Heart right ventricle (tissue), 16 donors: ENCODE measurements at regions not wholly inside any gene's neighbourhood (a gene's known extent, or its start where the extent isn't known, plus 50 kb on each side); places are given as distances from the start of the nearest gene placed in this dataset.

Experiments
- ATAC-seq, 8 donors: fragments of 200-7000 bp; cut with Tn5 transposase; one replicate each; pipeline ENCODE4 v1.9.1; 2020; ENCODE audit warnings: mild to moderate bottlenecking in 8 of 8, moderate library complexity in 8 of 8, moderate number of reproducible peaks in 1 of 8
- DNase-seq, 2 donors: peaks; one replicate each; pipeline ENCODE4 v3.0.0-alpha.2; 2020
- H3K27ac ChIP-seq, 10 donors: fragments of 200-600 bp; sonication (generic) in 2 of 10; one replicate each; pipeline versions ENCODE4 v1.5.0 to v1.8.0; 2020 to 2022; ENCODE audit warnings: mild to moderate bottlenecking in 3 of 10
- H3K27me3 ChIP-seq, 7 donors: fragments of 200-600 bp; one replicate each; pipeline ENCODE4 v1.8.0; 2021 to 2022; ENCODE audit warnings: mild to moderate bottlenecking in 2 of 7
- H3K36me3 ChIP-seq, 9 donors: fragments of 200-600 bp; sonication (generic) in 1 of 9; one replicate each; pipeline versions ENCODE4 v1.5.0 to v1.8.0; 2020 to 2022; ENCODE audit warnings: mild to moderate bottlenecking in 2 of 9
- H3K4me1 ChIP-seq, 9 donors: fragments of 200-600 bp; sonication (generic) in 1 of 9; one replicate each; pipeline versions ENCODE4 v1.5.0 to v1.8.0; 2020 to 2022; ENCODE audit warnings: mild to moderate bottlenecking in 4 of 9
- H3K4me3 ChIP-seq, 10 donors: fragments of 200-600 bp; sonication (generic) in 2 of 10; one replicate each; pipeline versions ENCODE4 v1.5.0 to v1.8.0; 2020 to 2022; ENCODE audit warnings: mild to moderate bottlenecking in 7 of 10, moderate library complexity in 2 of 10
- H3K9me3 ChIP-seq, 11 donors: fragments of 200-600 bp in 10 of 11; sonication (generic) in 2 of 11; one replicate each; pipeline versions ENCODE4 v1.5.0 to v1.8.0; 2013 to 2022; ENCODE audit warnings: mild to moderate bottlenecking in 2 of 11, control low read depth in 1 of 11, moderate library complexity in 1 of 11
- CTCF ChIP-seq, 9 donors: fragments of 200-600 bp; sonication (generic) in 2 of 9; IDR thresholded peaks; one replicate each; pipeline versions ENCODE4 v1.5.0 to v1.8.0; 2021 to 2022; ENCODE audit warnings: antibody characterized with exemption in 9 of 9, mild to moderate bottlenecking in 5 of 9, moderate library complexity in 1 of 9
- WGBS, 2 donors: extraction: QIAGEN DNeasy Blood & Tissue Kit; methylation state at CpG; one replicate each; pipeline ENCODE4 v1.1.7; 2013; ENCODE audit warnings: inconsistent platforms in 1 of 2; 5-methylcytosine and 5-hydroxymethylcytosine counted together
- intact Hi-C, 10 donors: fragments of 100-400 bp; cut with DNase I; formaldehyde crosslinking; loops; one replicate each; pipeline versions ENCODE4 v1.11.1 to v1.14.2; 2022
- donor health status: Arrhythmogenic right ventricular cardiomyopathy.
- donor health status: ischemic (EF 13 %, LVEDD 7.1; RV severe dilation, severe dysfunction).
- donor health status: healthy with polysubstance abuse.
- donor health status: DM: no; HTN: yes; CAD: no.
- donor health status: DM: no; HTN: no; CAD: no.
- donor health status: ischemic (EF 25% LVEDD 6.9; RV normal size, moderate dysfunction).
- donor health status: ischemic (EF 25% LVEDD 5.7; RV mildly dilated, moderate dysfunction).
- donor health status: healthy.
- donor health status: DM: yes; HTN: yes; CAD: no.
- donor health status: Ischemic cardiomyopathy.
- donor health status: ischemic (EF 35%, LVEDD 5.7; RV mildly dilated, moderate dysfunction).
- donor health status: nonischemic (EF 11% LVEDD 7.7; RV severe dilation, severe dysfunction).
- donor health status: DM: yes; HTN: yes; CAD: no.
- donor health status: PGD.
- donor health status: ischemic (EF 29% LVEDD 5.4; RV normal size, mild dysfunction).
- donor health status: nonischemic (EF 23%, LVEDD 6.1; RV moderate dilation, normal function).

DNA sequence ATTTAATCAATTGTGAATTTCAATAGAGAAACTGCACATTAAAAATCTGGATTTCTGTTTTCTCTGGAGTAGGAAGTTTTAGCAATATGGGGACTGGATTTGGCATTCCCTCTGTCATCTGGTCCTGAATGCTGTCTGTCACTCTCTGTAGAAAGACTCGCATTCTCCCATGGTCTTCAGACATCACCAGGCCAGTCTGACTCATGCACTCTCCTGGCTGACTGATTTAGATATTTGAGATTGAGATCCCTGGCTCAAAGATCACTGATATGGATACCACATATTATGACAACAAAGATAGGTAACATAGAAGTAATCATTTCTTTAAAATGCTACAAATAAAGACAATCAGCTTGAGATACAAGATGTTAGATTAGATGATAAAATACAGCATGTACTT is 524.5 kb downstream of the GALC start:
- DNase-seq, result no peak
- ATAC-seq, result no peak
- intact Hi-C loops, result no loop called here
- Histone ChIP-seq H3K4me3 (no peak overlapping the region), H3K4me1 (no peaks in the 10 kb centered on the region), H3K9me3 (peaks cover 0 to 7% (median 0%) of the 10 kb centered on the region in 11 donors), H3K27me3 (no peaks in the 10 kb centered on the region), H3K27ac (no peak overlapping the region), H3K36me3 (no peaks in the 10 kb centered on the region)
- no peak for TF ChIP-seq CTCF (IDR thresholded peaks at IDR 0.05)
- 74 to 75% methylated on average over 1 of the region's 1 CpG for WGBS, 2 donors

GRCh38 chr14:87467578-87467977 is 525.4 kb downstream of the GALC start:
- Histone ChIP-seq H3K27me3 (no peaks in the 10 kb centered on the region), H3K36me3 (no peaks in the 10 kb centered on the region), H3K27ac (no peak overlapping the region), H3K9me3 (peaks cover 0 to 7% (median 0%) of the 10 kb centered on the region in 11 donors), H3K4me1 (no peaks in the 10 kb centered on the region), H3K4me3 (no peak overlapping the region)
- WGBS, 2 donors, result 80 to 85% methylated on average over 1 of the region's 1 CpG
- ATAC-seq, result no peak
- intact Hi-C loops, result no loop called here
- no peak for TF ChIP-seq CTCF (IDR thresholded peaks at IDR 0.05)
- DNase-seq, result no peak

DNA sequence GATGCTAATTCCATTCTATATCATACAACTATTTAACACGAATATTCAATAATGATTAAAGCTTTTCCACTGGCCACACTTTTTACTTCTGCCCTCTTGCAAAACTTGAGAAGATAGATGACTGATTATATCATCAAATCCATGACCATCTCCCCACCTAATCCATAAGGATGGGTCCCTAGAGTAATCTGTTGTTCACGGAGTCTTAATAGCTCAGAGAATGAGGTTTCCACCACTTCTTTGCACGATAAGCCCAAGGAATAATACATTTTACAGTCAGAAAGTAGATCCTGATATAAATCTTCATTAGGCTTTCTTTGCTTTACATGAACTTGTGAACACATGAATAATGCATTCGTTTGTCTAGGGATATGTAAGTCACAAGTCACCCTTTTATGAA is 527.2 kb downstream of the GALC start:
- no peaks in the 10 kb centered on the region for H3K27me3 ChIP-seq
- TF ChIP-seq CTCF (IDR thresholded peaks at IDR 0.05), result no peak

DNA sequence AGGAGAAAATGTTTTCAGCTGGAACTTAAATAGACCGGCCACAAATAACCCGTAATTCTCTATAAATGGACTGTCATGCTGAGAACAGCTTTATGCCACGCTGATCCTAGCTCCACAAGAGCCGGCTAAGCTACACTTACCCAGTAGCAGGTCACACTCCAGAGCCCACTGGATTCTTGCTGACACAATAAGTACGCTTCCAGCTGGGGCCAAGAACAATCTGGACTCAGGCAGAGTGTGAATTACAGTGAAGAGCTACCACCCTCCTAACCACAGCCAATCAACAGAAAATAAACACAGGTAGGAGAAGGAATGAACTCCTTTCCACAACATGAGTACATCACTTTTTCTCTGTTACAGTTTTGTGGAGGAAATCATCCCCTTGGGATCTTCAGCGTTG is 531.3 kb downstream of the GALC start:
- Histone ChIP-seq H3K4me1 (no peaks in the 10 kb centered on the region), H3K4me3 (no peak overlapping the region), H3K9me3 (peaks cover 0 to 5% (median 0%) of the 10 kb centered on the region in 11 donors), H3K36me3 (no peaks in the 10 kb centered on the region), H3K27ac (no peak overlapping the region), H3K27me3 (no peaks in the 10 kb centered on the region)
- ATAC-seq (no peak), DNase-seq (no peak)
- 86 to 87% methylated on average over 6 of the region's 6 CpGs for WGBS, 2 donors
- no peak for TF ChIP-seq CTCF (IDR thresholded peaks at IDR 0.05)
- intact Hi-C loops, result no loop called here

More for the DNA sequence above, 527.2 kb downstream of the GALC start:
- ATAC-seq (no peak), DNase-seq (no peak)
- Histone ChIP-seq H3K4me1 (no peaks in the 10 kb centered on the region), H3K27ac (no peak overlapping the region), H3K4me3 (no peak overlapping the region), H3K9me3 (peaks cover 0 to 7% (median 0%) of the 10 kb centered on the region in 11 donors), H3K36me3 (no peaks in the 10 kb centered on the region)
- 72 to 75% methylated on average over 4 of the region's 4 CpGs for WGBS, 2 donors
- intact Hi-C loops, result no loop called here
